ENCODE measurements at regions not wholly inside any gene's neighbourhood (a gene's known extent, or its start where the extent isn't known, plus 50 kb on each side); places are given as distances from the start of the nearest gene placed in this dataset.

- FAIRE-seq, result no peak
These were observed 992.2 kb upstream of the ACVR2A start for GRCh38 chr2:146852661-146853060.

GRCh38 chr2:146850746-146851145 lies 994.1 kb upstream of the ACVR2A start:
- no peak for FAIRE-seq

GRCh38 chr2:146847846-146848245 lies 997.0 kb upstream of the ACVR2A start:
- no peak for FAIRE-seq

GRCh38 chr2:146844226-146844990 lies 1000.4 kb upstream of the ACVR2A start:
- FAIRE-seq, result no peak

GRCh38 chr2:146837857-146838256 lies 1007.0 kb upstream of the ACVR2A start:
- no peak for FAIRE-seq

- FAIRE-seq, result no peak
These were observed 1018.4 kb upstream of the ACVR2A start for GRCh38 chr2:146826388-146826787.

- FAIRE-seq, result no peak
These were observed 1023.0 kb upstream of the ACVR2A start for GRCh38 chr2:146821836-146822316.

- FAIRE-seq, result no peak
These were observed 1024.2 kb upstream of the ACVR2A start for GRCh38 chr2:146820672-146821071.

GRCh38 chr2:146818122-146818521 lies 1026.7 kb upstream of the ACVR2A start:
- no peak for FAIRE-seq

GRCh38 chr2:146817613-146818012 lies 1027.2 kb upstream of the ACVR2A start:
- FAIRE-seq, result no peak

GRCh38 chr2:146814971-146815370 lies 1029.9 kb upstream of the ACVR2A start:
- no peak for FAIRE-seq

- FAIRE-seq, result no peak
These were observed 1037.2 kb upstream of the ACVR2A start for GRCh38 chr2:146807568-146808168.

- no peak for FAIRE-seq
These were observed 1038.3 kb upstream of the ACVR2A start for GRCh38 chr2:146806364-146807005.

- no peak for FAIRE-seq
These were observed 1040.5 kb upstream of the ACVR2A start for GRCh38 chr2:146804288-146804687.

- FAIRE-seq, result no peak
These were observed 1042.9 kb upstream of the ACVR2A start for GRCh38 chr2:146801886-146802285.

GRCh38 chr2:146786396-146786795 lies 1058.4 kb upstream of the ACVR2A start:
- no peak for FAIRE-seq

GRCh38 chr2:146785101-146785500 lies 1059.7 kb upstream of the ACVR2A start:
- no peak for FAIRE-seq

GRCh38 chr2:146784602-146785001 lies 1060.2 kb upstream of the ACVR2A start:
- FAIRE-seq, result no peak

GRCh38 chr2:146777181-146777580 lies 1067.6 kb upstream of the ACVR2A start:
- FAIRE-seq, result no peak

- no peak for FAIRE-seq
These were observed 1068.2 kb upstream of the ACVR2A start for GRCh38 chr2:146776596-146776995.

GRCh38 chr2:146771531-146771930 lies 1073.3 kb upstream of the ACVR2A start:
- FAIRE-seq, result no peak

GRCh38 chr2:146764301-146764700 lies 1080.5 kb upstream of the ACVR2A start:
- FAIRE-seq, result no peak

GRCh38 chr2:146762786-146763185 lies 1082.0 kb upstream of the ACVR2A start:
- no peak for FAIRE-seq

GRCh38 chr2:146754606-146755005 lies 1090.2 kb upstream of the ACVR2A start:
- no peak for FAIRE-seq

Data from islet of Langerhans (tissue), 1 donor.